Ascending aorta (tissue), 2 donors: ENCODE measurements at regions not wholly inside any gene's neighbourhood (a gene's known extent, or its start where the extent isn't known, plus 50 kb on each side); places are given as distances from the start of the nearest gene placed in this dataset.

ENCODE experiments used
- DNase-seq, 2 donors: peaks; one replicate each; pipeline ENCODE4 v3.0.0-alpha.2; 2019; ENCODE audit warnings: low spot score in 2 of 2
- H3K27ac ChIP-seq, 2 donors: fragments of 200-600 bp; sonication (generic); one replicate each; pipeline ENCODE4 v1.5.1; 2016 to 2017; ENCODE audit warnings: mild to moderate bottlenecking in 1 of 2
- H3K27me3 ChIP-seq: fragments of 200-600 bp; sonication (generic); one replicate; pipeline ENCODE4 v1.5.1; 2017
- H3K36me3 ChIP-seq, 2 donors: fragments of 200-600 bp; sonication (generic); one replicate each; pipeline ENCODE4 v1.5.1; 2016
- H3K4me1 ChIP-seq, 2 donors: fragments of 200-600 bp; sonication (generic); one replicate each; pipeline ENCODE4 v1.5.1; 2016 to 2017; ENCODE audit warnings: mild to moderate bottlenecking in 1 of 2
- H3K4me3 ChIP-seq, 2 donors: fragments of 200-600 bp; sonication (generic); one replicate each; pipeline ENCODE4 v1.5.1; 2016 to 2017; ENCODE audit warnings: mild to moderate bottlenecking in 1 of 2
- H3K9me3 ChIP-seq, 2 donors: fragments of 200-600 bp; sonication (generic); one replicate each; pipeline ENCODE4 v1.5.1; 2016
- CTCF ChIP-seq, 3 experiments: fragments of 200-600 bp in 2 of 3; fragments of 450-650 bp in 1 of 3; sonication (generic) in 2 of 3; IDR thresholded peaks; one replicate each; pipeline ENCODE4 v1.5.1; 2016 to 2019; ENCODE audit warnings: antibody characterized with exemption in 3 of 3, mild to moderate bottlenecking in 1 of 3, moderate library complexity in 1 of 3
- intact Hi-C: fragments of 100-400 bp; cut with DNase I; formaldehyde crosslinking; loops from one replicate; pipeline ENCODE4 v1.15.1; 2023

GRCh38 chr4:123884922-123885321 lies 488.3 kb downstream of the SPRY1 start:
- Histone ChIP-seq H3K4me1 (peaks cover 0 to 2% of the 10 kb centered on the region in 2 donors), H3K36me3 (no peaks in the 10 kb centered on the region), H3K27me3 (no peaks in the 10 kb centered on the region), H3K4me3 (no peak overlapping the region), H3K27ac (no peak overlapping the region), H3K9me3 (no peaks in the 10 kb centered on the region)
- intact Hi-C loops = no loop called here
- TF ChIP-seq CTCF (IDR thresholded peaks at IDR 0.05) = no peak
- no peak for DNase-seq

- no peak for TF ChIP-seq CTCF (IDR thresholded peaks at IDR 0.05)
- Histone ChIP-seq H3K4me3 (no peak overlapping the region), H3K9me3 (no peaks in the 10 kb centered on the region), H3K36me3 (no peaks in the 10 kb centered on the region), H3K27me3 (no peaks in the 10 kb centered on the region), H3K27ac (no peak overlapping the region), H3K4me1 (peaks cover 0 to 2% of the 10 kb centered on the region in 2 donors)
- intact Hi-C loops = no loop called here
- DNase-seq = no peak
These were observed 492.9 kb downstream of the SPRY1 start for GRCh38 chr4:123889507-123889906.

- Histone ChIP-seq H3K27ac (no peak overlapping the region), H3K9me3 (no peaks in the 10 kb centered on the region), H3K4me3 (no peak overlapping the region), H3K4me1 (peaks cover 0 to 2% of the 10 kb centered on the region in 2 donors), H3K27me3 (no peaks in the 10 kb centered on the region), H3K36me3 (no peaks in the 10 kb centered on the region)
- TF ChIP-seq CTCF (IDR thresholded peaks at IDR 0.05) = no peak
- DNase-seq = no peak
- intact Hi-C loops = no loop called here
These were observed 494.3 kb downstream of the SPRY1 start for GRCh38 chr4:123890889-123891288.

- Histone ChIP-seq H3K4me1 (peaks cover 0 to 11% of the 10 kb centered on the region in 2 donors), H3K27ac (no peak overlapping the region), H3K27me3 (no peaks in the 10 kb centered on the region), H3K36me3 (no peaks in the 10 kb centered on the region), H3K9me3 (no peaks in the 10 kb centered on the region), H3K4me3 (no peak overlapping the region)
- intact Hi-C loops = no loop called here
- TF ChIP-seq CTCF (IDR thresholded peaks at IDR 0.05) = no peak
- no peak for DNase-seq
These were observed 495.3 kb downstream of the SPRY1 start for GRCh38 chr4:123891881-123892280.

- intact Hi-C loops = no loop called here
- H3K27me3 ChIP-seq = no peaks in the 10 kb centered on the region
- no peak for DNase-seq
- no peaks in the 10 kb centered on the region for H3K36me3 ChIP-seq
- no peaks in the 10 kb centered on the region for H3K9me3 ChIP-seq
- H3K27ac ChIP-seq = no peak overlapping the region
- peaks cover 0 to 11% of the 10 kb centered on the region in 2 donors for H3K4me1 ChIP-seq
- H3K4me3 ChIP-seq = no peak overlapping the region
- no peak for TF ChIP-seq CTCF (IDR thresholded peaks at IDR 0.05)
These were observed 495.9 kb downstream of the SPRY1 start for GRCh38 chr4:123892368-123892976.
